ENCODE measurements at regions not wholly inside any gene's neighbourhood (a gene's known extent, or its start where the extent isn't known, plus 50 kb on each side); places are given as distances from the start of the nearest gene placed in this dataset.

GRCh38 chr9:95710446-95710845 is 165.0 kb upstream of the ERCC6L2 start:
- Histone ChIP-seq H3K9me3 (replicated peaks; ENCODE audit: insufficient read depth, low read length) (no peaks in the 10 kb centered on the region), H3K9ac (ENCODE audit: low read length) (no peak overlapping the region), H3K36me3 (replicated peaks; ENCODE audit: insufficient read depth, low read length) (no peaks in the 10 kb centered on the region), H3K9me2 (replicated peaks; ENCODE audit: insufficient read depth, low read length) (no peaks in the 10 kb centered on the region), H3F3A (ENCODE audit: insufficient read depth, low read length) (no peaks in the 10 kb centered on the region), H3K27ac (ENCODE audit: low read length) (no peak overlapping the region), H3K4me1 (ENCODE audit: low read length) (no peaks in the 10 kb centered on the region), H3K4me3 (ENCODE audit: low read length) (no peak overlapping the region), H4K20me1 (ENCODE audit: insufficient read depth, low read length) (no peaks in the 10 kb centered on the region), H3K79me2 (ENCODE audit: low read length) (no peaks in the 10 kb centered on the region), H3K27me3 (replicated peaks; ENCODE audit: insufficient read depth, low read length) (no peaks in the 10 kb centered on the region), H3K4me2 (ENCODE audit: low read depth, low read length) (no peak overlapping the region), H2AFZ (ENCODE audit: low read length) (no peak overlapping the region)
- no peak for TF ChIP-seq CTCF (IDR thresholded peaks at IDR 0.05; ENCODE audit: low read length)
- TF ChIP-seq EZH2phosphoT487 (IDR thresholded peaks at IDR 0.05; ENCODE audit: low read length) = no peak
- TF ChIP-seq EZH2 (optimal IDR thresholded peaks at IDR 0.05; ENCODE audit: low read depth, low read length) = no peak
- no peak for DNase-seq

GRCh38 chr9:95696701-95697100 is 178.8 kb upstream of the ERCC6L2 start:
- no peaks in the 10 kb centered on the region for H3K36me3 ChIP-seq (replicated peaks; ENCODE audit: insufficient read depth, low read length)
- no peaks in the 10 kb centered on the region for H3K9me2 ChIP-seq (replicated peaks; ENCODE audit: insufficient read depth, low read length)
- no peaks in the 10 kb centered on the region for H3K4me1 ChIP-seq (ENCODE audit: low read length)
- no peak for DNase-seq
- no peak overlapping the region for H2AFZ ChIP-seq (ENCODE audit: low read length)
- no peak overlapping the region for H3K4me2 ChIP-seq (ENCODE audit: low read depth, low read length)
- no peak overlapping the region for H3K4me3 ChIP-seq (ENCODE audit: low read length)
- H3K9me3 ChIP-seq (replicated peaks; ENCODE audit: insufficient read depth, low read length) = no peaks in the 10 kb centered on the region
- no peaks in the 10 kb centered on the region for H4K20me1 ChIP-seq (ENCODE audit: insufficient read depth, low read length)
- H3K79me2 ChIP-seq (ENCODE audit: low read length) = no peaks in the 10 kb centered on the region
- H3K27me3 ChIP-seq (replicated peaks; ENCODE audit: insufficient read depth, low read length) = no peaks in the 10 kb centered on the region
- TF ChIP-seq EZH2 (optimal IDR thresholded peaks at IDR 0.05; ENCODE audit: low read depth, low read length) (no peak), CTCF (IDR thresholded peaks at IDR 0.05; ENCODE audit: low read length) (no peak), EZH2phosphoT487 (IDR thresholded peaks at IDR 0.05; ENCODE audit: low read length) (no peak)
- no peak overlapping the region for H3K27ac ChIP-seq (ENCODE audit: low read length)
- H3F3A ChIP-seq (ENCODE audit: insufficient read depth, low read length) = no peaks in the 10 kb centered on the region
- H3K9ac ChIP-seq (ENCODE audit: low read length) = no peak overlapping the region

- Histone ChIP-seq H3K27me3 (replicated peaks; ENCODE audit: insufficient read depth, low read length) (no peaks in the 10 kb centered on the region), H2AFZ (ENCODE audit: low read length) (no peak overlapping the region), H3K4me2 (ENCODE audit: low read depth, low read length) (no peak overlapping the region), H3K9me2 (replicated peaks; ENCODE audit: insufficient read depth, low read length) (no peaks in the 10 kb centered on the region), H3K9ac (ENCODE audit: low read length) (no peak overlapping the region), H3K79me2 (ENCODE audit: low read length) (no peaks in the 10 kb centered on the region), H4K20me1 (ENCODE audit: insufficient read depth, low read length) (no peaks in the 10 kb centered on the region), H3F3A (ENCODE audit: insufficient read depth, low read length) (no peaks in the 10 kb centered on the region), H3K9me3 (replicated peaks; ENCODE audit: insufficient read depth, low read length) (no peaks in the 10 kb centered on the region), H3K36me3 (replicated peaks; ENCODE audit: insufficient read depth, low read length) (no peaks in the 10 kb centered on the region), H3K4me1 (ENCODE audit: low read length) (no peaks in the 10 kb centered on the region), H3K4me3 (ENCODE audit: low read length) (no peak overlapping the region), H3K27ac (ENCODE audit: low read length) (no peak overlapping the region)
- TF ChIP-seq CTCF (IDR thresholded peaks at IDR 0.05; ENCODE audit: low read length) = no peak
- no peak for TF ChIP-seq EZH2phosphoT487 (IDR thresholded peaks at IDR 0.05; ENCODE audit: low read length)
- no peak for TF ChIP-seq EZH2 (optimal IDR thresholded peaks at IDR 0.05; ENCODE audit: low read depth, low read length)
- DNase-seq = no peak
These were observed 174.7 kb upstream of the PTCH1 start for GRCh38 chr9:95691435-95691834.

All from MM.1S (cell line).